ENCODE measurements at regions not wholly inside any gene's neighbourhood (a gene's known extent, or its start where the extent isn't known, plus 50 kb on each side); places are given as distances from the start of the nearest gene placed in this dataset.
A peak's percentile ranks its signal among the peaks of the same experiment; 100 is the strongest.

DNA sequence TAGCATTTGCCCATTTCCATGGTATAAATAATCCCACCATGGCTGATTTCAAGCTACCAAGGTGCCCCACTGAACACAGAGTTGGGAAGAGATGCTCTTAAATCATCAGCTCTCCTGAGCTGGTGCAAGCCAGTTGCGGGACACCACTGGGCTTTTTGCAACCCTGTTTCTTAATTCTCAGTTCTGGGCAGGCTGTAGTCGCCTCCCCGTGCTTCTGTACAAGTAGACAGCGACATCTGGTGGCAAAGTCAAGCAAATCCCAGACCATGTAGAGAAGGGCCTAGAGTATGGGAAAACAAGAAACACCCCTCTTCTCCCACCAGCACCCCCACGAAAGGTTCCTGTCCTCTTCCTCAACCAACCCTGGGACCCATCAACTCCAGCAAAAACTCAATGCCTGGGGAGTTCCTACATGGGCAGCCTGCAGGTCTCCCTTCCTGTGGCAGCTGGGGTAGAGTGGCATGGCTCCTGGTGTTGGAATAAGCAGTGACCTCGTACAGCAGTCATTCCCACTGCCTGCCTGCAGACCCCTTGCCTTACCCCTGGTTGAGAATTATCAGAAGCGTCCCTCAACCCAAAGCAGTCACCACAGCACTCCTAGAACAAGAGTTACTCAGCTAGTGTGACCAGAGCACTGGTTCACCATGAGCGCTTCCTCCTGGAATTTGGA is 68.4 kb downstream of the IGLL5 start:
- Histone ChIP-seq H3K27me3 (replicated peaks in 1 of 4; ENCODE audit: control extremely low read depth in 1 of 4, control insufficient read depth in 3 of 4, insufficient read depth in 4 of 4, low read length in 3 of 4) (no peaks in the 10 kb centered on the region), H3K9me3 (ENCODE audit: control extremely low read depth in 1 of 3, control insufficient read depth in 2 of 3, insufficient read depth in 1 of 3, low read length in 2 of 3) (peaks cover 0 to 5% (median 0%) of the 10 kb centered on the region in 3 donors), H3K36me3 (replicated peaks in 1 of 2; ENCODE audit: control extremely low read depth in 1 of 2, control insufficient read depth in 1 of 2, extremely low read depth in 1 of 2, insufficient read depth in 2 of 2, low read length in 1 of 2) (no peaks in the 10 kb centered on the region), H3K79me2 (ENCODE audit: control insufficient read depth, insufficient read depth, low read length) (peaks cover 7% of the 10 kb centered on the region), H3K4me3 (ENCODE audit: control extremely low read depth in 1 of 5, extremely low read depth in 1 of 5, insufficient read depth in 1 of 5, low read depth in 2 of 5, low read length in 4 of 5) (no peak overlapping the region), H3K4me1 (ENCODE audit: control insufficient read depth in 2 of 2, insufficient read depth in 2 of 2, low read length in 2 of 2) (peaks cover 41 to 49% of the 10 kb centered on the region in 2 donors), H3K4me2 (replicated peaks; ENCODE audit: low read depth, low read length, poor library complexity, severe bottlenecking) (peak overlapping the region; percentile 27), H3K9ac (ENCODE audit: low read length) (no peak overlapping the region), H4K20me1 (ENCODE audit: control insufficient read depth, insufficient read depth, low read length, poor library complexity, severe bottlenecking) (no peaks in the 10 kb centered on the region), H2AFZ (ENCODE audit: insufficient read depth, low read depth, low read length, poor library complexity, severe bottlenecking) (no peak overlapping the region), H3K27ac (ENCODE audit: low read length in 2 of 2) (no peak overlapping the region)
- H3K4me3 Mint-ChIP-seq = no peak overlapping the region
- CTCF ChIA-PET = interaction anchor here (0.7 to 10.1 kb wide), 71 partner anchors 9 to 983 kb away, joined by 3 to 556 read pairs (median 7); partner anchors contain the start of genes GNAZ and RSPH14
- DNase-seq (peak; percentile 88), ATAC-seq (ENCODE audit: low read depth) (peak; percentile 71)
- intact Hi-C loops (cut with micrococcal nuclease) = loop anchor here (1.0 to 5.0 kb wide), 12 partner anchors 21 to 634 kb away; no protein-coding TSS in a partner anchor
- no peaks in the 10 kb centered on the region for H3K9me3 Mint-ChIP-seq (ENCODE audit: insufficient read depth)
- POLR2A ChIA-PET = interaction anchor here (0.9 kb wide), 1 partner anchor 100 kb away, joined by 3 read pairs; no protein-coding TSS in a partner anchor
- peaks cover 42% of the 10 kb centered on the region for H3K4me1 Mint-ChIP-seq
- TF ChIP-seq, protein P1, sequence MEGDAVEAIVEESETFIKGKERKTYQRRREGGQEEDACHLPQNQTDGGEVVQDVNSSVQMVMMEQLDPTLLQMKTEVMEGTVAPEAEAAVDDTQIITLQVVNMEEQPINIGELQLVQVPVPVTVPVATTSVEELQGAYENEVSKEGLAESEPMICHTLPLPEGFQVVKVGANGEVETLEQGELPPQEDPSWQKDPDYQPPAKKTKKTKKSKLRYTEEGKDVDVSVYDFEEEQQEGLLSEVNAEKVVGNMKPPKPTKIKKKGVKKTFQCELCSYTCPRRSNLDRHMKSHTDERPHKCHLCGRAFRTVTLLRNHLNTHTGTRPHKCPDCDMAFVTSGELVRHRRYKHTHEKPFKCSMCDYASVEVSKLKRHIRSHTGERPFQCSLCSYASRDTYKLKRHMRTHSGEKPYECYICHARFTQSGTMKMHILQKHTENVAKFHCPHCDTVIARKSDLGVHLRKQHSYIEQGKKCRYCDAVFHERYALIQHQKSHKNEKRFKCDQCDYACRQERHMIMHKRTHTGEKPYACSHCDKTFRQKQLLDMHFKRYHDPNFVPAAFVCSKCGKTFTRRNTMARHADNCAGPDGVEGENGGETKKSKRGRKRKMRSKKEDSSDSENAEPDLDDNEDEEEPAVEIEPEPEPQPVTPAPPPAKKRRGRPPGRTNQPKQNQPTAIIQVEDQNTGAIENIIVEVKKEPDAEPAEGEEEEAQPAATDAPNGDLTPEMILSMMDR (IDR thresholded peaks at IDR 0.05) = peak; percentile 84
- TF ChIP-seq EZH2 (IDR thresholded peaks at IDR 0.05; ENCODE audit: borderline replicate concordance, insufficient read depth, low read depth, low read length, poor library complexity, severe bottlenecking) = no peak
- H3K27ac Mint-ChIP-seq = peak overlapping the region; percentile 37
- no peaks in the 10 kb centered on the region for H3K27me3 Mint-ChIP-seq
- WGBS (ENCODE audit: insufficient coverage) = 17% methylated on average over 6 of the region's 8 CpGs

DNA sequence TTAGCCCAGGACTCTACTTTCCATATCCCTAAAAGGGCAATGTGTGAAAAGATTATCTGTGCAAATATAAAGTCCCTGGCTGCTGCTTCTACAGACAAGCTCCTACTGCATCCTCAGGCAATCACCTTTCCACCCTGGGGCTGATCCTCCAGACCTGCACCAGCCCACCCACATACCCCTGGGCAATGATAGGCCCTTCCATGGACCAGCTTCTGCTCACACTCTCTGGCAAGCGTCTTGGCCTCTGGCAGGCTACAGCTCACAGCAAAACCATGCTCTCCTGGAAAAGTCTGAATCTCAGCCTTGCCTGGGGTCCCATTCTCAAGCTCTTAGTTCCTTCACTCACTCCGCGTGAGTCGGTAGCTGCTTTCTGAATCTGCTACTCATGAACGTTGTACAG is 69.5 kb downstream of the IGLL5 start:
- DNase-seq (no peak), ATAC-seq (ENCODE audit: low read depth) (no peak)
- WGBS (ENCODE audit: insufficient coverage) = 98% methylated on average over 4 of the region's 5 CpGs
- peaks cover 32% of the 10 kb centered on the region for H3K4me1 Mint-ChIP-seq
- peaks cover 31 to 38% of the 10 kb centered on the region in 2 donors for H3K4me1 ChIP-seq (ENCODE audit: control insufficient read depth in 2 of 2, insufficient read depth in 2 of 2, low read length in 2 of 2)
- H3K9me3 Mint-ChIP-seq (ENCODE audit: insufficient read depth) = peaks cover 9% of the 10 kb centered on the region
- intact Hi-C loops (cut with micrococcal nuclease) = loop anchor here (2.0 to 5.0 kb wide), 3 partner anchors 308 to 635 kb away; no protein-coding TSS in a partner anchor
- no peak overlapping the region for H3K4me3 ChIP-seq (ENCODE audit: control extremely low read depth in 1 of 5, extremely low read depth in 1 of 5, insufficient read depth in 1 of 5, low read depth in 2 of 5, low read length in 4 of 5)
- TF ChIP-seq, protein P1 (IDR thresholded peaks at IDR 0.05) = no peak
- TF ChIP-seq EZH2 (IDR thresholded peaks at IDR 0.05; ENCODE audit: borderline replicate concordance, insufficient read depth, low read depth, low read length, poor library complexity, severe bottlenecking) = no peak
- POLR2A ChIA-PET = no interaction called here
- peaks cover 2 to 7% (median 3%) of the 10 kb centered on the region in 3 donors for H3K9me3 ChIP-seq (ENCODE audit: control extremely low read depth in 1 of 3, control insufficient read depth in 2 of 3, insufficient read depth in 1 of 3, low read length in 2 of 3)
- H3K27me3 ChIP-seq (replicated peaks in 1 of 4; ENCODE audit: control extremely low read depth in 1 of 4, control insufficient read depth in 3 of 4, insufficient read depth in 4 of 4, low read length in 3 of 4) = no peaks in the 10 kb centered on the region
- H4K20me1 ChIP-seq (ENCODE audit: control insufficient read depth, insufficient read depth, low read length, poor library complexity, severe bottlenecking) = no peaks in the 10 kb centered on the region
- H3K36me3 ChIP-seq (replicated peaks in 1 of 2; ENCODE audit: control extremely low read depth in 1 of 2, control insufficient read depth in 1 of 2, extremely low read depth in 1 of 2, insufficient read depth in 2 of 2, low read length in 1 of 2) = no peaks in the 10 kb centered on the region
- no peak overlapping the region for H2AFZ ChIP-seq (ENCODE audit: insufficient read depth, low read depth, low read length, poor library complexity, severe bottlenecking)
- H3K79me2 ChIP-seq (ENCODE audit: control insufficient read depth, insufficient read depth, low read length) = no peaks in the 10 kb centered on the region
- CTCF ChIA-PET = interaction anchor here (0.5 to 10.1 kb wide), 51 partner anchors 9 to 756 kb away, joined by 3 to 556 read pairs (median 9); partner anchors contain the start of genes RAB36 and RSPH14
- H3K4me2 ChIP-seq (replicated peaks; ENCODE audit: low read depth, low read length, poor library complexity, severe bottlenecking) = no peak overlapping the region
- H3K4me3 Mint-ChIP-seq = no peak overlapping the region
- H3K9ac ChIP-seq (ENCODE audit: low read length) = no peak overlapping the region
- no peaks in the 10 kb centered on the region for H3K27me3 Mint-ChIP-seq
- H3K27ac ChIP-seq (ENCODE audit: low read length in 2 of 2) = no peak overlapping the region
- no peak overlapping the region for H3K27ac Mint-ChIP-seq
